ENCODE measurements at regions not wholly inside any gene's neighbourhood (a gene's known extent, or its start where the extent isn't known, plus 50 kb on each side); places are given as distances from the start of the nearest gene placed in this dataset.
"Not testable (repeated sequence)": the region's sequence is repeated elsewhere in the genome, so short reads cannot be mapped to it uniquely, and the experiment has no call there.

DNA sequence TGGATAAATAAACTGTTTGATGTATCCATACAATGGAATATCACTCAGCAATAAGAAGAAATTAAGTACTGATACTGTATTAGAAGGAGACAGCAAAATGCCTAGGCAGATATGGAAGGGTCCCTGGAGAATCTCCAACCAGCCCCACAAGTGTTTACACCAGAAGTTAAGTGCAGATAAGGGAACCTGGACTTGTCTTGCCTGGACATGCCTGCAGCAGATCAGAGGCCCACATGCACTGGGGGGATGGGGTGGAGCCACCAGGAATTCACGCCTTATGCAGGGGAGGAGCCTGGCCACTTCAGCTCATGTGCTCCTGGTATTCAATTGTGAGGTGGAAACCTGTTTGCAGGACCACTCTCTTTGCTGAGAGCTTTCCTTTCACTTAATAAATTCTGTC is 356.9 kb downstream of the TUBA3C start:
- TF ChIP-seq, protein P1, sequence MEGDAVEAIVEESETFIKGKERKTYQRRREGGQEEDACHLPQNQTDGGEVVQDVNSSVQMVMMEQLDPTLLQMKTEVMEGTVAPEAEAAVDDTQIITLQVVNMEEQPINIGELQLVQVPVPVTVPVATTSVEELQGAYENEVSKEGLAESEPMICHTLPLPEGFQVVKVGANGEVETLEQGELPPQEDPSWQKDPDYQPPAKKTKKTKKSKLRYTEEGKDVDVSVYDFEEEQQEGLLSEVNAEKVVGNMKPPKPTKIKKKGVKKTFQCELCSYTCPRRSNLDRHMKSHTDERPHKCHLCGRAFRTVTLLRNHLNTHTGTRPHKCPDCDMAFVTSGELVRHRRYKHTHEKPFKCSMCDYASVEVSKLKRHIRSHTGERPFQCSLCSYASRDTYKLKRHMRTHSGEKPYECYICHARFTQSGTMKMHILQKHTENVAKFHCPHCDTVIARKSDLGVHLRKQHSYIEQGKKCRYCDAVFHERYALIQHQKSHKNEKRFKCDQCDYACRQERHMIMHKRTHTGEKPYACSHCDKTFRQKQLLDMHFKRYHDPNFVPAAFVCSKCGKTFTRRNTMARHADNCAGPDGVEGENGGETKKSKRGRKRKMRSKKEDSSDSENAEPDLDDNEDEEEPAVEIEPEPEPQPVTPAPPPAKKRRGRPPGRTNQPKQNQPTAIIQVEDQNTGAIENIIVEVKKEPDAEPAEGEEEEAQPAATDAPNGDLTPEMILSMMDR (conservative IDR thresholded peaks at IDR 0.05; ENCODE audit: low read depth, low read length) = not testable (repeated sequence)
- not testable (repeated sequence) for TF ChIP-seq POLR2A (IDR thresholded peaks at IDR 0.05; ENCODE audit: low read depth, low read length); MAZ (IDR thresholded peaks at IDR 0.05; ENCODE audit: borderline replicate concordance, low read depth, low read length); CHD1 (IDR thresholded peaks at IDR 0.05; ENCODE audit: low read depth, low read length); CEBPB (IDR thresholded peaks at IDR 0.05; ENCODE audit: low read depth, low read length); RFX5 (IDR thresholded peaks at IDR 0.05; ENCODE audit: low read depth, low read length); BHLHE40 (IDR thresholded peaks at IDR 0.05; ENCODE audit: low read depth, low read length); FOS (IDR thresholded peaks at IDR 0.05; ENCODE audit: low read depth, low read length); SMC3 (IDR thresholded peaks at IDR 0.05; ENCODE audit: low read depth, low read length); RCOR1 (IDR thresholded peaks at IDR 0.05; ENCODE audit: insufficient replicate concordance, low read length); NFE2L2 (IDR thresholded peaks at IDR 0.05; ENCODE audit: low read depth, low read length); MXI1 (IDR thresholded peaks at IDR 0.05; ENCODE audit: borderline replicate concordance, low read depth, low read length)
- TF ChIP-seq, protein P2, sequence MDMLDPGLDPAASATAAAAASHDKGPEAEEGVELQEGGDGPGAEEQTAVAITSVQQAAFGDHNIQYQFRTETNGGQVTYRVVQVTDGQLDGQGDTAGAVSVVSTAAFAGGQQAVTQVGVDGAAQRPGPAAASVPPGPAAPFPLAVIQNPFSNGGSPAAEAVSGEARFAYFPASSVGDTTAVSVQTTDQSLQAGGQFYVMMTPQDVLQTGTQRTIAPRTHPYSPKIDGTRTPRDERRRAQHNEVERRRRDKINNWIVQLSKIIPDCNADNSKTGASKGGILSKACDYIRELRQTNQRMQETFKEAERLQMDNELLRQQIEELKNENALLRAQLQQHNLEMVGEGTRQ (IDR thresholded peaks at IDR 0.05; ENCODE audit: low read depth, low read length) = not testable (repeated sequence)
- TF ChIP-seq, protein P3, sequence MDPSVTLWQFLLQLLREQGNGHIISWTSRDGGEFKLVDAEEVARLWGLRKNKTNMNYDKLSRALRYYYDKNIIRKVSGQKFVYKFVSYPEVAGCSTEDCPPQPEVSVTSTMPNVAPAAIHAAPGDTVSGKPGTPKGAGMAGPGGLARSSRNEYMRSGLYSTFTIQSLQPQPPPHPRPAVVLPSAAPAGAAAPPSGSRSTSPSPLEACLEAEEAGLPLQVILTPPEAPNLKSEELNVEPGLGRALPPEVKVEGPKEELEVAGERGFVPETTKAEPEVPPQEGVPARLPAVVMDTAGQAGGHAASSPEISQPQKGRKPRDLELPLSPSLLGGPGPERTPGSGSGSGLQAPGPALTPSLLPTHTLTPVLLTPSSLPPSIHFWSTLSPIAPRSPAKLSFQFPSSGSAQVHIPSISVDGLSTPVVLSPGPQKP (IDR thresholded peaks at IDR 0.05; ENCODE audit: borderline replicate concordance, low read depth, low read length) = not testable (repeated sequence)
